Omental fat pad (tissue), 3 donors: ENCODE measurements at regions not wholly inside any gene's neighbourhood (a gene's known extent, or its start where the extent isn't known, plus 50 kb on each side); places are given as distances from the start of the nearest gene placed in this dataset.
"Not testable (repeated sequence)": the region's sequence is repeated elsewhere in the genome, so short reads cannot be mapped to it uniquely, and the experiment has no call there.

Experiments
- ATAC-seq: fragments of 150-250 bp; one replicate; pipeline ENCODE4 v1.9.1; 2016; ENCODE audit warnings: mild to moderate bottlenecking, moderate library complexity; ENCODE audit not compliant: low FRiP score
- DNase-seq: peaks from one replicate; pipeline ENCODE4 v3.0.0-alpha.2; 2019; ENCODE audit warnings: low spot score
- CTCF ChIP-seq, 3 donors: fragments of 450-650 bp; IDR thresholded peaks; one replicate each; pipeline ENCODE4 v1.5.1; 2016 to 2017; ENCODE audit warnings: antibody characterized with exemption in 3 of 3, mild to moderate bottlenecking in 3 of 3, moderate library complexity in 2 of 3

GRCh38 chr3:72036899-72037298 is 252.0 kb upstream of the PROK2 start:
- no peak for DNase-seq
- no peak for ATAC-seq
- TF ChIP-seq CTCF (IDR thresholded peaks at IDR 0.05): no peak

- no peak for TF ChIP-seq CTCF (IDR thresholded peaks at IDR 0.05)
- DNase-seq (no peak), ATAC-seq (no peak)
Observed at GRCh38 chr3:72035606-72036005, 250.7 kb upstream of the PROK2 start.

DNA sequence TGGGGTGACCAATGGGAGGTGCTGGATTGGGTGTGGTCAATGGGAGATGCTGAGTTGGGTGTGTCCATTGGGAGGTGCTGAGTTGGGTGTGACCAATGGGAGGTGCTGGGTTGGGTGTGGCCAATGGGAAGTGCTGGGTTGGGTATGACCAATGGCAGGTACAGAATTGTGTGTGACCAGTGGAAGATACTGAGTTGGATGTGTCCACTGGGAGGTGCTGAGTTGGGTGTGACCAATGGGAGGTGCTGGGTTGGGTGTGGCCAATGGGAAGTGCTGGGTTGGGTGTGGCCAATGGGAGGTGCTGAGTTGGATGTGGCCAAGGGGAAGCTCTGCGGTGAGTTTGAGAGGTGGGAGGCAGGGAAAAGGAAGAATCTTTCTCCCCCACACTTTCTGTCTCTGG is 250.0 kb upstream of the PROK2 start:
- no peak for TF ChIP-seq CTCF (IDR thresholded peaks at IDR 0.05)
- ATAC-seq: no peak
- DNase-seq: no peak

DNA sequence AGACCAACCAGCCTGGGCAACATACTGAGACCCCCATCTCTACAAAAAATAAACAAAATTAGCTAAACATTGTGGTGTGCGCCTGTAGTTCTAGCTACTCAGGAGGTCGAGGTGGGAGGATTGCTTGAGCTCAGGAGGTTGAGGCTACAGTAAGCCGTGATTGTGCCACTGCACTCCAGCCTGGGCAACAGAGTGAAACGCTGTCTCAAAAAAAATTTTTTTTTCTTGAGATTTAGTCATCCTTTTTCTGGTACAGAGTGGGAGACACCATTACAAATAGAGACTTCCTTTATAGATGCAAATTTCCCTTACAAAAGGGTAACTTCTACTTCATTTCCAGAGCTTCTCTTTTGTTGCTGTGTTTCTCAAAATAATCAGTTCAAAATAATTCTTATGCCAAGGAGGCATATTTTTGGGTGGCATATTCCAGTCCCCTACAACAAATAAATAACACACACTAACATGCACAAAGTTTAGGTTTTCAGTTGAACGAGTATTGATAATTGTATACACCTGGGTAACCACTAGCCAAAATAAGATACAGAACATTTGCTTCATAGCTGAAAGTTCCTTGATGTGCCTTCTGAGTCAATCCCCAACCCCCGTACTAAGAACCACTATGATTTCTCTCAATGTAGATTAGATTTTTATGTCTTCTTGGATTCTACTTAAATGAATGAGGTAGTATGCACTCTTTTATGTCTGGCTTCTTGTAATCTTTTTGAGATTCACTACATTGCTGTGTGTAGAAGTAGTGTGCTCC is 248.9 kb upstream of the PROK2 start:
- no peak for TF ChIP-seq CTCF (IDR thresholded peaks at IDR 0.05)
- ATAC-seq (no peak), DNase-seq (no peak)

DNA sequence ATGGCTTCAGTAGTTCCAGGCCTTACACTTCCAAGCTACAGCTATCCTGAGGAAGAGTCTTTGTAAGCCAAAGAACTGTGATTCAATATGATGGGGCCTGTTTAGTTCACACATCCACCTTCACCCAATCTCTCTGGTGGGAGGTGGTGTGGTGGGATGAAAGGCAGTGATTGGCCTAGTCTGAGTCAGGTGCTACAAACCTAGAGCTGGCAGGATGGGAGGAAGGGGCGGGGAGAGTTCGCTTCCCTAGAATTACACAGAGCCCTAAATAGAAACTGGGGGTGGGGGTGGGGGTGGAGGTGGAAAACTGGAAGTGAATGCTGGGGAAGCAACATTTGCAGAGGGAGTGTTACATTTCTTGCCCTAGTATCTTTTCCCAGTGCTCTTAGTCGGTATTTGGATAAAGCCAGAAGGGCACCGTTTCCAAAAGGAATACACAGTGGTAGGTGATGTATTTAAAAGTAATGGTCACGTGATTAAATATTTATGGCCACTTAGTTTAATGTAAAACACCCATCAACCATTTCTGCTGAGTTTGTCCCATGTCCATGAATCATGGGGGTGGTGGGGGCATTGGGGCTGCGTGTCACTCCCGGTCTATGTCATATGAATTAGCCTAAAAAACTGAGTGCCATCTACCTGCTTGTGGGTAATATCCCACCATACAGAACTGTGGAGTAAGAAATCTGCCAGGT is 247.6 kb upstream of the PROK2 start:
- no peak for DNase-seq
- ATAC-seq: no peak
- no peak for TF ChIP-seq CTCF (IDR thresholded peaks at IDR 0.05)

DNA sequence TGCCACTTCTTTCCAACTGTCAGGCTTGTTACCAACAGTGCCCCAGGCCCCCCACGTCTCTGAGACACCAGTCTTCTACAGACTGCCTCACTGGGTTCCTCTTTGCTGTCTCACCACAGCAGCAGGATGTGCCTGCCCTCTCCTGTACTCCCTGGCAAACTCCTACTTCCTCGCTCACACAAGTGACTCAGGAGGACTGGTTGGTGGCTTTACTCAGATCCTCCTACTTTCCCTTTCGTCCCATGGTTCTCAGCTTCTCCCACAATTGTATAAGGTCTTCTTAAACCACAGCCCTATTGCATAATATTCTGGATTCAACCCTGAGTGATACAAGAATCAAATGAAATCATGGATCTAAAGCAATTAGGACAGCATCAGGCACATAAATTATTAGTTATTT is 246.6 kb upstream of the PROK2 start:
- DNase-seq (no peak), ATAC-seq (peak; percentile 75)
- no peak for TF ChIP-seq CTCF (IDR thresholded peaks at IDR 0.05)

DNA sequence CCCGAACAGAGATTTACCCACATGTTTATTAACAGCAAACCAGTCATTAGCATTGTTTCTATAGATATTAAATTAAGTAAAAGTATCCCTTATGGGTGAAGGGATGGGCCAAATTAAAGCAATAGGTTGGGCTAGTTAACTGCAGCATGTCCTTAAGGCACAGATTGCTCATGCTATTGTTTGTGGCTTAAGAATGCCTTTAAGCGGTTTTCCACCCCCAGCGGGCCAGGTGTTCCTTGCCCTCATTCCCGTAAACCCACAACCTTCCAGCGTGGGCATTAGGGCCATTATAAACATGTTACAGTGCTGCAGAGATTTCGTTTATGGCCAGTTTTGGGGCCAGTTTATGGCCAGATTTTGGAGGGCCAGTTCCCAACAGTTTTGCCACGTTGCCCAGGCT is 245.3 kb upstream of the PROK2 start:
- not testable (repeated sequence) for DNase-seq, ATAC-seq

GRCh38 chr3:72028726-72029125 is 243.8 kb upstream of the PROK2 start:
- DNase-seq, ATAC-seq: not testable (repeated sequence)

- not testable (repeated sequence) for ATAC-seq, DNase-seq
Observed at GRCh38 chr3:72028307-72028706, 243.4 kb upstream of the PROK2 start.

DNA sequence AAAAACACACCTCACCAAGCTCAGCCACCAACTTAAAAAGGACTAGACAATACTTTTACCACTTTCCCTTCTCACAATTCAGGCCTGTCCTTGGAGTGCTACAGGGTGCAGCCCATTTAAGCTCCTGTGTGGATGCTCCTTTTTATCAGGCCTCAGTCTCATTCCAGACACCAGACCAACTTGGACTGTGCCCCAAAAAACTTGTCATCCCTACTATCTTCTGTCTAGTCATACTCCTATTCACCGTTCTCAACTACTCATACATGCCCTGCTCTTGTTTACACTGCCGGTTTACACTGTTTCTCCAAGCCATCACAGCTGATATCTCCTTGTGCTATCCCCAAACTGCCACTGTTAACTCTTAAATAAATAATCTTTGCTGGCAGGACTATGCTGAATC is 242.8 kb upstream of the PROK2 start:
- DNase-seq, ATAC-seq: not testable (repeated sequence)
